ENCODE measurements at regions not wholly inside any gene's neighbourhood (a gene's known extent, or its start where the extent isn't known, plus 50 kb on each side); places are given as distances from the start of the nearest gene placed in this dataset.

GRCh38 chr12:131497966-131498365, 212.9 kb upstream of the SFSWAP start:
- Histone ChIP-seq H3K27me3 (replicated peaks) (no peaks in the 10 kb centered on the region), H3K27ac (no peak overlapping the region), H3K36me3 (replicated peaks) (no peaks in the 10 kb centered on the region), H3K4me3 (ENCODE audit: low read depth, low read length) (no peak overlapping the region)
- TF ChIP-seq CTCF (IDR thresholded peaks at IDR 0.05; ENCODE audit: low read depth, low read length, missing control alignments) = no peak
- in situ Hi-C loops (cut with HindIII; ENCODE audit: low pct_ligation_motif_present, low sequenced_read_pairs) = no loop called here
- no peak for DNase-seq

- no peaks in the 10 kb centered on the region for H3K36me3 ChIP-seq (replicated peaks)
- in situ Hi-C loops (cut with HindIII; ENCODE audit: low pct_ligation_motif_present, low sequenced_read_pairs) = no loop called here
- no peak overlapping the region for H3K27ac ChIP-seq
- no peaks in the 10 kb centered on the region for H3K27me3 ChIP-seq (replicated peaks)
- no peak for DNase-seq
- H3K4me3 ChIP-seq (ENCODE audit: low read depth, low read length) = no peak overlapping the region
- no peak for TF ChIP-seq CTCF (IDR thresholded peaks at IDR 0.05; ENCODE audit: low read depth, low read length, missing control alignments)
These were observed 211.6 kb upstream of the SFSWAP start for GRCh38 chr12:131499160-131499863.

GRCh38 chr12:131499864-131500190, 211.1 kb upstream of the SFSWAP start:
- Histone ChIP-seq H3K27me3 (replicated peaks) (no peaks in the 10 kb centered on the region), H3K4me3 (ENCODE audit: low read depth, low read length) (no peak overlapping the region), H3K36me3 (replicated peaks) (no peaks in the 10 kb centered on the region), H3K27ac (no peak overlapping the region)
- no peak for DNase-seq
- in situ Hi-C loops (cut with HindIII; ENCODE audit: low pct_ligation_motif_present, low sequenced_read_pairs) = no loop called here
- no peak for TF ChIP-seq CTCF (IDR thresholded peaks at IDR 0.05; ENCODE audit: low read depth, low read length, missing control alignments)

GRCh38 chr12:131500564-131500963, 210.3 kb upstream of the SFSWAP start:
- Histone ChIP-seq H3K36me3 (replicated peaks) (no peaks in the 10 kb centered on the region), H3K27me3 (replicated peaks) (no peaks in the 10 kb centered on the region), H3K27ac (no peak overlapping the region), H3K4me3 (ENCODE audit: low read depth, low read length) (no peak overlapping the region)
- in situ Hi-C loops (cut with HindIII; ENCODE audit: low pct_ligation_motif_present, low sequenced_read_pairs) = no loop called here
- no peak for DNase-seq
- no peak for TF ChIP-seq CTCF (IDR thresholded peaks at IDR 0.05; ENCODE audit: low read depth, low read length, missing control alignments)

GRCh38 chr12:131505561-131505960, 205.3 kb upstream of the SFSWAP start:
- H3K36me3 ChIP-seq (replicated peaks) = no peaks in the 10 kb centered on the region
- H3K27ac ChIP-seq = no peak overlapping the region
- in situ Hi-C loops (cut with HindIII; ENCODE audit: low pct_ligation_motif_present, low sequenced_read_pairs) = no loop called here
- no peak for DNase-seq
- no peaks in the 10 kb centered on the region for H3K27me3 ChIP-seq (replicated peaks)
- TF ChIP-seq CTCF (IDR thresholded peaks at IDR 0.05; ENCODE audit: low read depth, low read length, missing control alignments) = no peak
- no peak overlapping the region for H3K4me3 ChIP-seq (ENCODE audit: low read depth, low read length)

- H3K4me3 ChIP-seq (ENCODE audit: low read depth, low read length) = no peak overlapping the region
- no peak overlapping the region for H3K27ac ChIP-seq
- in situ Hi-C loops (cut with HindIII; ENCODE audit: low pct_ligation_motif_present, low sequenced_read_pairs) = no loop called here
- H3K27me3 ChIP-seq (replicated peaks) = no peaks in the 10 kb centered on the region
- no peak for TF ChIP-seq CTCF (IDR thresholded peaks at IDR 0.05; ENCODE audit: low read depth, low read length, missing control alignments)
- no peaks in the 10 kb centered on the region for H3K36me3 ChIP-seq (replicated peaks)
- no peak for DNase-seq
These were observed 204.5 kb upstream of the SFSWAP start for GRCh38 chr12:131506426-131506825.

Measured in brain microvascular endothelial cell (primary cell).